H9 (cell line): ENCODE measurements at regions not wholly inside any gene's neighbourhood (a gene's known extent, or its start where the extent isn't known, plus 50 kb on each side); places are given as distances from the start of the nearest gene placed in this dataset.

ENCODE experiments used
- DNase-seq: peaks from one replicate; pipeline ENCODE4 v3.0.0-alpha.2; 2017
- H2AFZ ChIP-seq: one replicate; pipeline ENCODE4 v1.6.1; 2013; ENCODE audit warnings: mild to moderate bottlenecking, low read length, control low read depth, moderate library complexity
- H2AK5ac ChIP-seq: 2 replicates; pipeline ENCODE4 v1.6.1; 2013; ENCODE audit warnings: low read length, control low read depth, mixed read lengths; ENCODE audit not compliant: insufficient read length
- H2BK120ac ChIP-seq: one replicate; pipeline ENCODE4 v1.6.1; 2013; ENCODE audit warnings: low read depth, mild to moderate bottlenecking, low read length, control low read depth, inconsistent platforms; ENCODE audit not compliant: poor library complexity, severe bottlenecking
- H2BK12ac ChIP-seq: 2 replicates; pipeline ENCODE4 v1.6.1; 2013; ENCODE audit warnings: low read length, control low read depth, mixed read lengths, low read depth; ENCODE audit not compliant: insufficient read length
- H2BK15ac ChIP-seq: 2 replicates; pipeline ENCODE4 v1.6.1; 2013; ENCODE audit warnings: low read depth, low read length, control low read depth
- H2BK20ac ChIP-seq: one replicate; pipeline ENCODE4 v1.6.1; 2013; ENCODE audit warnings: low read depth, mild to moderate bottlenecking, low read length, control low read depth, inconsistent platforms; ENCODE audit not compliant: poor library complexity, severe bottlenecking
- H2BK5ac ChIP-seq: 2 replicates; pipeline ENCODE4 v1.6.1; 2013; ENCODE audit warnings: low read length, control low read depth, mixed read lengths; ENCODE audit not compliant: insufficient read length
- H3K14ac ChIP-seq: 2 replicates; pipeline ENCODE4 v1.6.1; 2013; ENCODE audit warnings: low read length, control low read depth; ENCODE audit not compliant: insufficient read depth
- H3K18ac ChIP-seq: 2 replicates; pipeline ENCODE4 v1.6.1; 2013; ENCODE audit warnings: low read depth, mild to moderate bottlenecking, mixed read lengths, low read length, control low read depth; ENCODE audit not compliant: insufficient read length
- H3K23ac ChIP-seq: 2 replicates; pipeline ENCODE4 v1.6.1; 2013; ENCODE audit warnings: low read length, control low read depth, mixed read lengths, low read depth; ENCODE audit not compliant: insufficient read length
- H3K23me2 ChIP-seq: 2 replicates; pipeline ENCODE4 v1.6.1; 2013; ENCODE audit warnings: low read depth, mild to moderate bottlenecking, mixed read lengths, low read length, control low read depth; ENCODE audit not compliant: insufficient read length, poor library complexity, severe bottlenecking
- H3K27ac ChIP-seq: 2 replicates; pipeline ENCODE4 v1.5.1; 2013; ENCODE audit warnings: low read length, control low read depth, mixed read lengths, low read depth; ENCODE audit not compliant: insufficient read length
- H3K27me3 ChIP-seq: 2 replicates; pipeline ENCODE4 v1.6.1; 2013; ENCODE audit warnings: low read length, control low read depth, inconsistent platforms; ENCODE audit not compliant: insufficient read depth
- H3K4ac ChIP-seq: 2 replicates; pipeline ENCODE4 v1.6.1; 2013; ENCODE audit warnings: low read depth, mild to moderate bottlenecking, control low read depth, inconsistent platforms, low read length, moderate library complexity
- H3K4me1 ChIP-seq: 2 replicates; pipeline ENCODE4 v1.6.1; 2013; ENCODE audit warnings: low read length, control low read depth, inconsistent platforms; ENCODE audit not compliant: insufficient read depth
- H3K4me2 ChIP-seq: 2 replicates; pipeline ENCODE4 v1.6.1; 2013; ENCODE audit warnings: low read length, control low read depth, mixed read lengths; ENCODE audit not compliant: insufficient read length, insufficient read depth
- H3K56ac ChIP-seq: 2 replicates; pipeline ENCODE4 v1.6.1; 2013; ENCODE audit warnings: low read depth, mild to moderate bottlenecking, mixed read lengths, low read length, control low read depth; ENCODE audit not compliant: insufficient read length
- H3K79me1 ChIP-seq: 2 replicates; pipeline ENCODE4 v1.6.1; 2013; ENCODE audit warnings: low read depth, mild to moderate bottlenecking, moderate library complexity, low read length, control low read depth, inconsistent platforms; ENCODE audit not compliant: insufficient read depth, poor library complexity, severe bottlenecking
- H3K79me2 ChIP-seq: 2 replicates; pipeline ENCODE4 v1.6.1; 2013; ENCODE audit warnings: low read length, control low read depth, inconsistent platforms; ENCODE audit not compliant: insufficient read depth
- H3K9ac ChIP-seq: 2 replicates; pipeline ENCODE4 v1.6.1; 2013; ENCODE audit warnings: low read length, control low read depth, mixed read lengths; ENCODE audit not compliant: insufficient read length; ENCODE audit errors: extremely low read depth
- H3K9me3 ChIP-seq: one replicate; pipeline ENCODE4 v1.6.1; 2013; ENCODE audit warnings: low read depth, low read length, inconsistent platforms; ENCODE audit not compliant: control insufficient read depth
- H3T11ph ChIP-seq: one replicate; pipeline ENCODE4 v1.6.1; 2013; ENCODE audit warnings: mild to moderate bottlenecking, low read length, control low read depth, inconsistent platforms
- H4K20me1 ChIP-seq: one replicate; pipeline ENCODE4 v1.6.1; 2013; ENCODE audit not compliant: control insufficient read depth, insufficient read length, insufficient read depth
- H4K5ac ChIP-seq: 2 replicates; pipeline ENCODE4 v1.6.1; 2013; ENCODE audit warnings: low read depth, mild to moderate bottlenecking, mixed read lengths, low read length, control low read depth; ENCODE audit not compliant: insufficient read length
- H4K8ac ChIP-seq: replicated peaks from 2 replicates; pipeline ENCODE4 v1.6.1; 2013; ENCODE audit warnings: low read length, control low read depth, mixed read lengths, low read depth; ENCODE audit not compliant: insufficient read length
- H4K91ac ChIP-seq: 2 replicates; pipeline ENCODE4 v1.6.1; 2013; ENCODE audit warnings: low read depth, mild to moderate bottlenecking, moderate library complexity, mixed read lengths, low read length, control low read depth; ENCODE audit not compliant: insufficient read length
- H3K27ac Mint-ChIP-seq, 3 experiments: 2 replicates in 2 of 3; 3 replicates in 1 of 3; pipeline ENCODE4 v1.8.0; 2020 to 2021; ENCODE audit warnings: mixed read lengths in 3 of 3, mild to moderate bottlenecking in 1 of 3, moderate library complexity in 1 of 3
- H3K27me3 Mint-ChIP-seq: 2 replicates; pipeline ENCODE4 v1.8.0; 2021; ENCODE audit warnings: low read depth, mild to moderate bottlenecking, moderate library complexity, mixed read lengths
- H3K36me3 Mint-ChIP-seq, 3 experiments: 2 replicates in 2 of 3; 3 replicates in 1 of 3; pipeline ENCODE4 v1.8.0; 2020 to 2021; ENCODE audit warnings: low read depth in 3 of 3, mixed read lengths in 3 of 3; ENCODE audit not compliant: insufficient read depth in 1 of 3
- H3K4me1 Mint-ChIP-seq, 2 experiments: 2 replicates each; pipeline ENCODE4 v1.8.0; 2020; ENCODE audit warnings: mixed read lengths in 2 of 2
- H3K4me3 Mint-ChIP-seq, 2 experiments: 2 replicates in 1 of 2; 3 replicates in 1 of 2; pipeline ENCODE4 v1.8.0; 2020 to 2021; ENCODE audit warnings: mild to moderate bottlenecking in 2 of 2, mixed read lengths in 2 of 2, moderate library complexity in 1 of 2
- H3K9me3 Mint-ChIP-seq, 2 experiments: 2 replicates in 1 of 2; 3 replicates in 1 of 2; pipeline ENCODE4 v1.8.0; 2020; ENCODE audit warnings: mild to moderate bottlenecking in 2 of 2, mixed read lengths in 2 of 2, moderate library complexity in 1 of 2
- CTCF ChIP-seq: fragments of 200-600 bp; sonication (generic); conservative IDR thresholded peaks from 3 replicates; pipeline ENCODE4 v1.8.0; 2021; ENCODE audit warnings: antibody characterized with exemption, mild to moderate bottlenecking
- WGBS: extraction: QIAGEN DNeasy Blood & Tissue Kit; methylation state at CpG from one replicate; pipeline ENCODE4 v1.1.7; 2013; ENCODE audit warnings: missing lambda C conversion rate, low lambda C conversion rate, mixed read lengths; ENCODE audit not compliant: insufficient read length; ENCODE audit errors: extremely low coverage; 5-methylcytosine and 5-hydroxymethylcytosine counted together

GRCh38 chr1:13893409-13893821 lies 193.4 kb downstream of the PRDM2 start:
- H3K56ac ChIP-seq, result no peak overlapping the region
- no peak for TF ChIP-seq CTCF
- H3K79me2 ChIP-seq, result no peaks in the 10 kb centered on the region
- no peak overlapping the region for H3T11ph ChIP-seq
- H2AFZ ChIP-seq, result no peak overlapping the region
- H3K14ac ChIP-seq, result no peak overlapping the region
- no peak overlapping the region for H2BK15ac ChIP-seq
- no peak overlapping the region for H3K23ac ChIP-seq
- no peaks in the 10 kb centered on the region for H3K9me3 ChIP-seq
- no peak overlapping the region for H3K27ac Mint-ChIP-seq
- H3K27me3 Mint-ChIP-seq, result peaks cover 54% of the 10 kb centered on the region
- H3K4me1 ChIP-seq, result no peaks in the 10 kb centered on the region; the same call in 1 of the 2 replicates
- H3K9me3 Mint-ChIP-seq, result peaks cover 0 to 2% of the 10 kb centered on the region in 2 experiments; a peak in 1 of 5 replicates
- H3K9ac ChIP-seq, result no peak overlapping the region
- peak overlapping the region; percentile 57 to 78 for H3K4me3 Mint-ChIP-seq
- H2BK120ac ChIP-seq, result no peak overlapping the region
- H3K36me3 Mint-ChIP-seq, result no peaks in the 10 kb centered on the region
- H4K5ac ChIP-seq, result no peak overlapping the region
- H2AK5ac ChIP-seq, result no peak overlapping the region
- no peaks in the 10 kb centered on the region for H3K79me1 ChIP-seq
- H4K91ac ChIP-seq, result no peak overlapping the region
- H4K20me1 ChIP-seq, result no peaks in the 10 kb centered on the region
- peak overlapping the region; percentile 39 for H3K4me2 ChIP-seq
- DNase-seq, result no peak
- peaks cover 27% of the 10 kb centered on the region; the same call in 1 of the 2 replicates for H3K27me3 ChIP-seq
- H2BK12ac ChIP-seq, result no peak overlapping the region
- H3K4me1 Mint-ChIP-seq, result peaks cover 22 to 23% of the 10 kb centered on the region in 2 experiments
- no peak overlapping the region for H3K4ac ChIP-seq
- H3K27ac ChIP-seq, result no peak overlapping the region
- H3K18ac ChIP-seq, result no peak overlapping the region
- no peak overlapping the region for H2BK5ac ChIP-seq
- no CpG with 5 or more reads among the region's 13 CpGs for WGBS
- peaks cover 12% of the 10 kb centered on the region for H3K23me2 ChIP-seq
- H4K8ac ChIP-seq, result no peak overlapping the region
- no peak overlapping the region for H2BK20ac ChIP-seq
